Stimulated activated CD4-positive, alpha-beta T cell treated with anti-CD3 and anti-CD28 coated beads, Interleukin-12 subunit alpha, Interleukin-12 subunit beta, amount 100 ng/mL, for 24 hours (primary cell): ENCODE measurements at regions not wholly inside any gene's neighbourhood (a gene's known extent, or its start where the extent isn't known, plus 50 kb on each side); places are given as distances from the start of the nearest gene placed in this dataset.
"Not testable (repeated sequence)": the region's sequence is repeated elsewhere in the genome, so short reads cannot be mapped to it uniquely, and the experiment has no call there.

Experiments used
- DNase-seq, 2 experiments: peaks; one replicate each; pipeline ENCODE4 v3.0.0-alpha.2; 2020; ENCODE audit warnings: low read depth in 2 of 2

- no peak for DNase-seq
Measured at GRCh38 chr9:15113288-15113687, 193.7 kb downstream of the TTC39B start.

- DNase-seq, result no peak
Measured at GRCh38 chr9:15111071-15111470, 195.9 kb downstream of the TTC39B start.

- DNase-seq, result peak; percentile 0 to 18
Measured at GRCh38 chr9:15104826-15105420, 194.7 kb upstream of the FREM1 start.

- DNase-seq, result no peak
Measured at GRCh38 chr9:15103290-15103689, 193.1 kb upstream of the FREM1 start.

GRCh38 chr9:15101095-15101494 lies 190.9 kb upstream of the FREM1 start:
- DNase-seq, result no peak

GRCh38 chr9:15100571-15100970 lies 190.3 kb upstream of the FREM1 start:
- no peak for DNase-seq

GRCh38 chr9:15096972-15097371 lies 186.7 kb upstream of the FREM1 start:
- no peak for DNase-seq

GRCh38 chr9:15086778-15087324 lies 176.6 kb upstream of the FREM1 start:
- no peak for DNase-seq

GRCh38 chr9:15086156-15086763 lies 176.0 kb upstream of the FREM1 start:
- DNase-seq, result no peak

GRCh38 chr9:15081021-15081753 lies 171.0 kb upstream of the FREM1 start:
- DNase-seq, result no peak

GRCh38 chr9:15080401-15080800 lies 170.2 kb upstream of the FREM1 start:
- no peak for DNase-seq

- DNase-seq, result no peak
Measured at GRCh38 chr9:15079989-15080388, 169.8 kb upstream of the FREM1 start.

GRCh38 chr9:15077946-15078729 lies 167.9 kb upstream of the FREM1 start:
- no peak for DNase-seq

GRCh38 chr9:15073620-15074019 lies 163.4 kb upstream of the FREM1 start:
- DNase-seq, result no peak

GRCh38 chr9:15070716-15071115 lies 160.5 kb upstream of the FREM1 start:
- DNase-seq, result no peak

GRCh38 chr9:15069106-15069505 lies 158.9 kb upstream of the FREM1 start:
- no peak for DNase-seq

GRCh38 chr9:15068261-15068660 lies 158.0 kb upstream of the FREM1 start:
- no peak for DNase-seq

GRCh38 chr9:15059003-15059402 lies 148.8 kb upstream of the FREM1 start:
- no peak for DNase-seq

GRCh38 chr9:15058236-15058635 lies 148.0 kb upstream of the FREM1 start:
- no peak for DNase-seq

- not testable (repeated sequence) for DNase-seq
Measured at GRCh38 chr9:15055284-15055683, 145.1 kb upstream of the FREM1 start.

GRCh38 chr9:15048772-15049171 lies 138.5 kb upstream of the FREM1 start:
- no peak for DNase-seq

GRCh38 chr9:15047028-15047551 lies 136.9 kb upstream of the FREM1 start:
- no peak for DNase-seq
